ENCODE measurements at regions not wholly inside any gene's neighbourhood (a gene's known extent, or its start where the extent isn't known, plus 50 kb on each side); places are given as distances from the start of the nearest gene placed in this dataset.
"Not testable (repeated sequence)": the region's sequence is repeated elsewhere in the genome, so short reads cannot be mapped to it uniquely, and the experiment has no call there.

- no peak for DNase-seq (ENCODE audit: insufficient read length, low spot score)
- TF ChIP-seq CTCF (IDR thresholded peaks at IDR 0.05; ENCODE audit: insufficient read depth, missing control alignments) = no peak
- FAIRE-seq = no peak
These were observed 207.9 kb downstream of the RRAGC start for GRCh38 chr1:38651669-38652068.

GRCh38 chr1:38648417-38648816, 211.2 kb downstream of the RRAGC start:
- DNase-seq (ENCODE audit: insufficient read length, low spot score) (no peak), FAIRE-seq (no peak)
- no peak for TF ChIP-seq CTCF (IDR thresholded peaks at IDR 0.05; ENCODE audit: insufficient read depth, missing control alignments)

- not testable (repeated sequence) for FAIRE-seq; DNase-seq (ENCODE audit: insufficient read length, low spot score)
These were observed 212.2 kb downstream of the RRAGC start for GRCh38 chr1:38647341-38647740.

- FAIRE-seq (no peak), DNase-seq (ENCODE audit: insufficient read length, low spot score) (no peak)
- TF ChIP-seq CTCF (IDR thresholded peaks at IDR 0.05; ENCODE audit: insufficient read depth, missing control alignments) = no peak
These were observed 215.5 kb downstream of the RRAGC start for GRCh38 chr1:38644092-38644491.

GRCh38 chr1:38641661-38642060, 217.9 kb downstream of the RRAGC start:
- no peak for TF ChIP-seq CTCF (IDR thresholded peaks at IDR 0.05; ENCODE audit: insufficient read depth, missing control alignments)
- FAIRE-seq = no peak

GRCh38 chr1:38640371-38640770, 219.2 kb downstream of the RRAGC start:
- DNase-seq (ENCODE audit: insufficient read length, low spot score) (no peak), FAIRE-seq (no peak)
- TF ChIP-seq CTCF (IDR thresholded peaks at IDR 0.05; ENCODE audit: insufficient read depth, missing control alignments) = no peak

More at GRCh38 chr1:38641661-38642060, 217.9 kb downstream of the RRAGC start:
- DNase-seq (ENCODE audit: insufficient read length, low spot score) = no peak

- DNase-seq (ENCODE audit: insufficient read length, low spot score) = no peak
- FAIRE-seq = no peak
These were observed 231.3 kb downstream of the RRAGC start for GRCh38 chr1:38628241-38628640.

More at GRCh38 chr1:38628241-38628640, 231.3 kb downstream of the RRAGC start:
- TF ChIP-seq CTCF (IDR thresholded peaks at IDR 0.05; ENCODE audit: insufficient read depth, missing control alignments) = no peak

Data from D721Med (cell line).